ENCODE measurements at regions not wholly inside any gene's neighbourhood (a gene's known extent, or its start where the extent isn't known, plus 50 kb on each side); places are given as distances from the start of the nearest gene placed in this dataset.

DNA sequence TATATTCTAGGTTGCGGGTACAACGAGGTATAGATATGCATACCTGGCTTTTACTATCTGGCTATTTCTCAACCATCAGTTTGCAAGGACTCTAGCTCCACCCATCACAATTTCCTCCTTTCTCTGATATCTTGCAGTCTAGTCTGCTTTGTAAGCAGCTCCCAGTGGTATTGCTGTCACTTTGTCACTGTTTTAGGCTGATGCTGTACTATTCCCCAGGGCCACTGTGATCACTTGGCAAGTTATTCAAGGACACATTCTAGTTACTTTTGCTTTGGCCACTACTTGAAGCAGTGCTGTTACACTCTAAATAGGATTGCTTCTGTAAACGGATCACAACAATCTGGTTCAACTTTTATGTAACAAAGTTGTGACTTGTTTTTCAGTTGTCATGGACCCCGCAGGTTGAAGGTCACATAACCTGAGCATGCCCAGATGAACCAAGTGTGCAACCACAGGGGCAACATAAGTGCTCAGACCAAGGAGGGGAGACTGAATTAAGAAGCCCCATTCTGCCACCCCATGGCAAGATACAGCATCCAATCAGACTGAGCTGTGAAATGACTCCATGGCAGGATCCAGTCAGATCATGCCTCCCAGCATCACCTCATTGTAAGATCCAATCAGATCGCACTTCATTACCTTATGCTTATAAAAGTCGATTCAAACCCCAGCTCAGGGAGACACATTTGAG is 588.4 kb upstream of the CITED2 start:
- DNase-seq = no peak
- Mint-ChIP-seq H3K9me3 (ENCODE audit: unreplicated experiment) (peaks cover 3% of the 10 kb centered on the region), H3K4me3 (ENCODE audit: unreplicated experiment) (no peak overlapping the region)

DNA sequence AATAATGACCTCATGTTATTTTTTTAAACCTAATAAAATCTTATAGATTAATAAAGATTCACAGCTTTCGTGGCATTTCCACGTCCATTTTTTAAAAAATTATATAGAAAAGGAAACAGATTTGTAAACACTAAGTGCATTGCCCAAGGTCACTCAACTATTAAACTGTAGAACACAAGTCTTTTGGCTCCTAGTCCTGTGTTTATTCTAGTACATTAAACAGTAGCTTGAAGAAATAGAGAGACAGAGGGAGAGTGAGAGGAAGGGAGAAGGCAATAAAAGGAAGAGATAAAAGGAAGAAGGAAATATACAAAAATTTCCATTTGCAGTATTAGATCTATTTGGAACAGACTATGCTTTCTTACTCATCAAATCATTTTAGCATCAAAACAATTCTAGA is 586.7 kb upstream of the CITED2 start:
- TF ChIP-seq, protein P1, sequence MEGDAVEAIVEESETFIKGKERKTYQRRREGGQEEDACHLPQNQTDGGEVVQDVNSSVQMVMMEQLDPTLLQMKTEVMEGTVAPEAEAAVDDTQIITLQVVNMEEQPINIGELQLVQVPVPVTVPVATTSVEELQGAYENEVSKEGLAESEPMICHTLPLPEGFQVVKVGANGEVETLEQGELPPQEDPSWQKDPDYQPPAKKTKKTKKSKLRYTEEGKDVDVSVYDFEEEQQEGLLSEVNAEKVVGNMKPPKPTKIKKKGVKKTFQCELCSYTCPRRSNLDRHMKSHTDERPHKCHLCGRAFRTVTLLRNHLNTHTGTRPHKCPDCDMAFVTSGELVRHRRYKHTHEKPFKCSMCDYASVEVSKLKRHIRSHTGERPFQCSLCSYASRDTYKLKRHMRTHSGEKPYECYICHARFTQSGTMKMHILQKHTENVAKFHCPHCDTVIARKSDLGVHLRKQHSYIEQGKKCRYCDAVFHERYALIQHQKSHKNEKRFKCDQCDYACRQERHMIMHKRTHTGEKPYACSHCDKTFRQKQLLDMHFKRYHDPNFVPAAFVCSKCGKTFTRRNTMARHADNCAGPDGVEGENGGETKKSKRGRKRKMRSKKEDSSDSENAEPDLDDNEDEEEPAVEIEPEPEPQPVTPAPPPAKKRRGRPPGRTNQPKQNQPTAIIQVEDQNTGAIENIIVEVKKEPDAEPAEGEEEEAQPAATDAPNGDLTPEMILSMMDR (IDR thresholded peaks at IDR 0.05; ENCODE audit: partially characterized antibody, unreplicated experiment) = no peak
- H3K4me3 Mint-ChIP-seq (ENCODE audit: unreplicated experiment) = no peak overlapping the region
- DNase-seq = no peak
- peaks cover 1% of the 10 kb centered on the region for H3K9me3 Mint-ChIP-seq (ENCODE audit: unreplicated experiment)
- H3K27me3 Mint-ChIP-seq (ENCODE audit: unreplicated experiment) = no peaks in the 10 kb centered on the region
- no peaks in the 10 kb centered on the region for H3K36me3 Mint-ChIP-seq (ENCODE audit: unreplicated experiment)
- H3K27ac Mint-ChIP-seq (ENCODE audit: unreplicated experiment) = no peak overlapping the region
- peaks cover 8% of the 10 kb centered on the region for H3K4me1 Mint-ChIP-seq (ENCODE audit: low read depth, unreplicated experiment)

More for the DNA sequence above, 588.4 kb upstream of the CITED2 start:
- H3K27me3 Mint-ChIP-seq (ENCODE audit: unreplicated experiment) = no peaks in the 10 kb centered on the region
- peaks cover 8% of the 10 kb centered on the region for H3K4me1 Mint-ChIP-seq (ENCODE audit: low read depth, unreplicated experiment)
- no peaks in the 10 kb centered on the region for H3K36me3 Mint-ChIP-seq (ENCODE audit: unreplicated experiment)
- no peak overlapping the region for H3K27ac Mint-ChIP-seq (ENCODE audit: unreplicated experiment)
- TF ChIP-seq, protein P1 (IDR thresholded peaks at IDR 0.05; ENCODE audit: partially characterized antibody, unreplicated experiment) = no peak

DNA sequence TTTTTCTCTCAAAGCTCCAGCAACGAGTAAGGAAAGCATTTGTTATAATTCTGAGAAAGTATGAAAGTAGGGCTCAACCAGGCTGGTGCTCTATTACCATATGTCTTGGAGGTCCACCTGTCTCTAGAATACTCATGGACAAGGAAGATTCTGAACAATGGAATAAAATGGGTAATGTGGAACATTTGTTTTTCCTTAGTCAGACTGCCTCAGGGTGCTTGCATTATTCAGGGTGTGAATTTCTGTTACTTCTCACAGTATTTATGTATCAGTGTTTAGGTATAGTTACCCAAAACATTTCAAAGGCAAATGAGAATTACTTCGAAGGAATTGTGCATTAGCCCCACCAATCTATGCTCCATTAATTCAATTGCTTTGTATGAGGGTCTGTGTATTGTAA is 586.2 kb upstream of the CITED2 start:
- peaks cover 8% of the 10 kb centered on the region for H3K4me1 Mint-ChIP-seq (ENCODE audit: low read depth, unreplicated experiment)
- DNase-seq = no peak
- no peaks in the 10 kb centered on the region for H3K36me3 Mint-ChIP-seq (ENCODE audit: unreplicated experiment)
- peaks cover 1% of the 10 kb centered on the region for H3K9me3 Mint-ChIP-seq (ENCODE audit: unreplicated experiment)
- no peak overlapping the region for H3K4me3 Mint-ChIP-seq (ENCODE audit: unreplicated experiment)
- no peak overlapping the region for H3K27ac Mint-ChIP-seq (ENCODE audit: unreplicated experiment)
- TF ChIP-seq, protein P1 (IDR thresholded peaks at IDR 0.05; ENCODE audit: partially characterized antibody, unreplicated experiment) = no peak
- H3K27me3 Mint-ChIP-seq (ENCODE audit: unreplicated experiment) = no peaks in the 10 kb centered on the region

DNA sequence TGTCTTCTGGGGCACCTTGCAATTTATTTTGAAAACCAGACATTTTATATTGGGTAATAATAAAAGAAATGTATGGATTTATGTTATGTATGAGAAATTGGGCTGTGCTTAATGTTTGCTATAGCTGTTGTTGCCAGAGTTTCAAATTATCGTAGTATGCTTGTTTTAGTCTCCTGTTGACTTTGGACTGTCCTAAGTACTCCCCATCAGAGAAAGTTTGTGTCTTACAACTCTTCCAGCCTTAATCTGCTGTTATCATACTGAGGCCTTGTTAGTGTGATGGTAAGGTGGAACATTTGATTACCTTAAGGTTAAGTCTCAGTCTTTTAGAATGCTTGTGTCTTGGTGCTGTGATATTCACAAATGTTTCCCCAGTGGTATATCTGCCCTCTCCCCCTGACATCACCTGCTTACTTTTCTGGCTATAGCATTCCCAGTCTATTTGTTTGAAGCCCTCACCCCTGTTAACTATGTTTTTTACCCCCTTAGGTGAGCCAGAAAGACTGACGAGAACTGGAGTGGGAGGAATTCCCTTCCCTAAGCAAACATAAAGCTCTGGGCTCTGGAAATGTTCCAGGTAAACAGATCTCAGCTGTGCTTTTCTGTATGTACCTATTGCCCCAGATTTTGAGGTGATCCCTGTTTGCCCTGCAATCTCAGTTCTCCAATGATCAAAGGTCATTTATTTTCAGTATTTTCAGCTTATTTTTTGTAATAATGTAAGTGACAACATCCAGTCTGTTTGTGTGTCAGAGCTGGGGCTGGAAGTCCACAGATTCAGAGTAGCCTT is 581.1 kb upstream of the CITED2 start:
- TF ChIP-seq, protein P1 (IDR thresholded peaks at IDR 0.05; ENCODE audit: partially characterized antibody, unreplicated experiment) = no peak
- Mint-ChIP-seq H3K4me3 (ENCODE audit: unreplicated experiment) (no peak overlapping the region), H3K36me3 (ENCODE audit: unreplicated experiment) (no peaks in the 10 kb centered on the region), H3K4me1 (ENCODE audit: low read depth, unreplicated experiment) (peaks cover 2% of the 10 kb centered on the region), H3K9me3 (ENCODE audit: unreplicated experiment) (peaks cover 3% of the 10 kb centered on the region), H3K27ac (ENCODE audit: unreplicated experiment) (no peak overlapping the region), H3K27me3 (ENCODE audit: unreplicated experiment) (no peaks in the 10 kb centered on the region)
- DNase-seq = no peak

All from glutamatergic neuron (in vitro differentiated cells).